AG04449 (cell line): ENCODE measurements at regions not wholly inside any gene's neighbourhood (a gene's known extent, or its start where the extent isn't known, plus 50 kb on each side); places are given as distances from the start of the nearest gene placed in this dataset.

ENCODE experiments used
- CTCF ChIA-PET: fragments of 350-600 bp; formaldehyde crosslinking; extraction: SDS; loops from one replicate; lab custom pipeline; 2021; ENCODE audit warnings: antibody characterized with exemption; lab: Yijun Ruan, JAX
- POLR2A ChIA-PET: fragments of 400-600, 350-600 bp; formaldehyde crosslinking; extraction: SDS; loops from one replicate; lab custom pipeline; 2020; ENCODE audit warnings: antibody characterized with exemption, inconsistent platforms; lab: Yijun Ruan, JAX
- DNase-seq: peaks from one replicate; pipeline ENCODE4 v3.0.0-alpha.2; 2010; ENCODE audit warnings: low read depth, low spot score
- H3K4me3 ChIP-seq: 2 replicates; pipeline ENCODE4 v1.5.1; 2011; ENCODE audit warnings: low read depth, mild to moderate bottlenecking, control low read depth, low read length
- CTCF ChIP-seq: IDR thresholded peaks from one replicate; pipeline ENCODE4 v1.5.1; 2011; ENCODE audit warnings: mild to moderate bottlenecking, moderate library complexity, low read length, control low read depth, inconsistent platforms; ENCODE audit not compliant: insufficient read depth; ENCODE audit errors: missing control alignments

DNA sequence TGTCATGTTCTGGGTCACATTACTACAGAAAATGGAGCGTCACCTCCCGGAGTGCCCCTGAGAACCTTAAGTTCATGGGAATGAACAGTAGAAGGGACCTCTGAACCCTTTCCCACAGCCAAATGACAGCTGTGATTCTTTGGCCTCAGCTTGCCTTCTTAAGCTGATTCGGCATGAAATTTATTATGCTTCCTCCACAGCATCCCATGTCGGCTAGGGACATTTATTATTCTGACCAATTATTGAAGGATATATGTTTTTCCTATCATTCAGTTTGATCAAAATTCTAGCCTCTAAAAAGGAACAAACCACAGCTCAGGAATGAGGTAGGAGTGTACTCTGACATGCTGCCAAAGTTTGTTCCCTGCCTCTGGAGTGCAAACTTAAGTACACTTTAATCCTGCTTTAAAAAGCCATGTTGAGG lies 440.6 kb downstream of the CETN3 start:
- no peak for DNase-seq
- CTCF ChIA-PET = no interaction called here
- TF ChIP-seq CTCF = no peak
- H3K4me3 ChIP-seq = no peak overlapping the region
- POLR2A ChIA-PET = no interaction called here

GRCh38 chr5:89967771-89968444 lies 441.6 kb downstream of the CETN3 start:
- CTCF ChIA-PET = no interaction called here
- no peak for TF ChIP-seq CTCF
- POLR2A ChIA-PET = no interaction called here
- DNase-seq = no peak
- H3K4me3 ChIP-seq = no peak overlapping the region

DNA sequence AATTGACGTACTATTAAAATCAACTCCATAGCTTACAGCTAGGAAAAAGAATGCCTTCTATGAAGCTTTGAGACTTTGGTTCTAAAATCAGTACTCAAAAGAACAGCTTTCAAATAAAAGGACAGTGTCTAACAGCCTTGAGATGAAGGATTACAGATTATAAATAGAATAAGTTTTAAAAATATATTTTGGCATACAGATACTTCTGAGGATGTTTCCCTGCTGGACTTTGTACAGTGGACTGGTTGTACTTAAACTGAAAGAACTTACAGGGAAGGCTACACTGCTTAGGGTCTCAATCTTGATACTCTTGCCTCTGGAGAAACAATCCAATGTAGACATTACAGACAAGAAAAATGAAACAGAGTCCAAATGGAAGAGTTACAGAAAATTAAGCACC lies 452.7 kb downstream of the CETN3 start:
- no peak for DNase-seq
- POLR2A ChIA-PET = no interaction called here
- CTCF ChIA-PET = no interaction called here
- H3K4me3 ChIP-seq = no peak overlapping the region
- TF ChIP-seq CTCF = no peak

DNA sequence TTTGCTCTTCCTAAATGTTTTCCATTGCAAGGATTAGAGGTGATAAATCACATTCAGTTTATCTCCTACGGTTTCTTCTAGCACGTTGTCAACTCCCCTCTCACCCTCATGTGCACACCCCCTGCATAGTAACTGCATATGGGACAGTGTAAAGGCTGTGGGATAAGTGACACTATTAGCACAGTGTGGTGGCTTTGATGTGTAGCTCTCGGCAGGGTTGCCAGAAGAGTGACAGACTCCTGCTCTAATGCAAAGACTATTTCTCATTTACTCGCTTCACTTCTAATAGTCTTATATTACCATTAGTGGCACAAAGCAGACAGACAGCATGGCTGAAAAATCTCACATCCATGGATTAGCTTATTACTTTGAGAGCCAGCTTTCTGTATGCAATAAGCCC lies 454.6 kb downstream of the CETN3 start:
- no peak for TF ChIP-seq CTCF
- H3K4me3 ChIP-seq = no peak overlapping the region
- CTCF ChIA-PET = interaction anchor here (1.4 kb wide), 1 partner anchor 10 kb away, joined by 3 read pairs; no protein-coding TSS in a partner anchor
- POLR2A ChIA-PET = no interaction called here
- no peak for DNase-seq

- POLR2A ChIA-PET = no interaction called here
- no peak for TF ChIP-seq CTCF
- no peak for DNase-seq
- H3K4me3 ChIP-seq = no peak overlapping the region
- CTCF ChIA-PET = no interaction called here
Observed at GRCh38 chr5:89951876-89952275, 457.7 kb downstream of the CETN3 start.

- ChIA-PET CTCF (no interaction called here), POLR2A (no interaction called here)
- DNase-seq = no peak
- no peak for TF ChIP-seq CTCF
- no peak overlapping the region for H3K4me3 ChIP-seq
Observed at GRCh38 chr5:89950234-89950633, 459.3 kb downstream of the CETN3 start.
